KMS-11 (cell line): ENCODE measurements at regions not wholly inside any gene's neighbourhood (a gene's known extent, or its start where the extent isn't known, plus 50 kb on each side); places are given as distances from the start of the nearest gene placed in this dataset.

Experiments used
- H2AFZ ChIP-seq: fragments of 200-600 bp; sonication (generic); 2 replicates; pipeline ENCODE4 v1.6.1; 2016; ENCODE audit warnings: antibody characterized with exemption, mixed run types, low read depth
- H3K27ac ChIP-seq: fragments of 200-600 bp; sonication (generic); 2 replicates; pipeline ENCODE4 v1.6.1; 2016; ENCODE audit warnings: mild to moderate bottlenecking, mixed run types
- H3K27me3 ChIP-seq: fragments of 200-600 bp; sonication (generic); 2 replicates; pipeline ENCODE4 v1.6.1; 2017; ENCODE audit warnings: mild to moderate bottlenecking, low read depth, mixed run types, moderate library complexity; ENCODE audit not compliant: insufficient read depth
- H3K36me3 ChIP-seq: fragments of 200-600 bp; sonication (generic); 2 replicates; pipeline ENCODE4 v1.6.1; 2017; ENCODE audit warnings: mild to moderate bottlenecking, mixed run types; ENCODE audit not compliant: insufficient read depth
- H3K4me1 ChIP-seq: fragments of 200-600 bp; sonication (generic); 2 replicates; pipeline ENCODE4 v1.6.1; 2016; ENCODE audit warnings: mild to moderate bottlenecking, low read depth, mixed run types; ENCODE audit not compliant: poor library complexity, severe bottlenecking
- H3K4me2 ChIP-seq: fragments of 200-600 bp; sonication (generic); 2 replicates; pipeline ENCODE4 v1.7.0; 2016; ENCODE audit warnings: mild to moderate bottlenecking, mixed run types
- H3K4me3 ChIP-seq: fragments of 200-600 bp; sonication (generic); IDR thresholded peaks from 2 replicates; pipeline ENCODE4 v1.6.1; 2017; ENCODE audit warnings: low read depth, low read length, mixed read lengths; ENCODE audit not compliant: insufficient read depth
- H3K79me2 ChIP-seq: fragments of 200-600 bp; sonication (generic); 2 replicates; pipeline ENCODE4 v1.6.1; 2016; ENCODE audit warnings: low read depth, mixed run types; ENCODE audit not compliant: insufficient read depth
- H3K9ac ChIP-seq: fragments of 200-600 bp; sonication (generic); 2 replicates; pipeline ENCODE4 v1.6.1; 2016; ENCODE audit warnings: mild to moderate bottlenecking, mixed run types
- H4K20me1 ChIP-seq: fragments of 200-600 bp; sonication (generic); 2 replicates; pipeline ENCODE4 v1.6.1; 2016; ENCODE audit warnings: mild to moderate bottlenecking, mixed run types; ENCODE audit not compliant: insufficient read depth
- CTCF ChIP-seq: fragments of 200-600 bp; sonication (generic); conservative IDR thresholded peaks from 2 replicates; pipeline ENCODE4 v1.6.1; 2017; ENCODE audit warnings: low read depth, mild to moderate bottlenecking, antibody characterized with exemption, low read length, moderate library complexity, mixed read lengths

GRCh38 chr18:56296381-56296780 lies 342.0 kb downstream of the TXNL1 start:
- H3K27ac ChIP-seq, result no peak overlapping the region
- H3K27me3 ChIP-seq, result no peaks in the 10 kb centered on the region
- H4K20me1 ChIP-seq, result no peaks in the 10 kb centered on the region
- no peak overlapping the region for H3K4me3 ChIP-seq
- no peak overlapping the region for H3K9ac ChIP-seq
- no peaks in the 10 kb centered on the region for H3K36me3 ChIP-seq
- peaks cover 35% of the 10 kb centered on the region for H3K4me1 ChIP-seq
- no peak for TF ChIP-seq CTCF
- H2AFZ ChIP-seq, result no peak overlapping the region
- H3K4me2 ChIP-seq, result peak overlapping the region; percentile 38; the same call in 1 of the 2 replicates
- H3K79me2 ChIP-seq, result no peaks in the 10 kb centered on the region

GRCh38 chr18:56294484-56295183 lies 343.8 kb downstream of the TXNL1 start:
- Histone ChIP-seq H3K27ac (no peak overlapping the region), H3K36me3 (no peaks in the 10 kb centered on the region), H3K9ac (no peak overlapping the region), H3K4me1 (peaks cover 25% of the 10 kb centered on the region), H4K20me1 (no peaks in the 10 kb centered on the region), H3K79me2 (no peaks in the 10 kb centered on the region), H3K4me3 (no peak overlapping the region), H3K27me3 (no peaks in the 10 kb centered on the region), H2AFZ (no peak overlapping the region), H3K4me2 (no peak overlapping the region)
- no peak for TF ChIP-seq CTCF

GRCh38 chr18:56291294-56291693 lies 347.1 kb downstream of the TXNL1 start:
- Histone ChIP-seq H3K4me2 (no peak overlapping the region), H3K27me3 (no peaks in the 10 kb centered on the region), H3K4me1 (peaks cover 2% of the 10 kb centered on the region), H3K9ac (no peak overlapping the region), H3K27ac (no peak overlapping the region), H2AFZ (no peak overlapping the region), H4K20me1 (no peaks in the 10 kb centered on the region), H3K36me3 (no peaks in the 10 kb centered on the region), H3K4me3 (no peak overlapping the region), H3K79me2 (no peaks in the 10 kb centered on the region)
- no peak for TF ChIP-seq CTCF

- no peak for TF ChIP-seq CTCF
Measured at GRCh38 chr18:56289381-56289780, 349.0 kb downstream of the TXNL1 start.

More at GRCh38 chr18:56289381-56289780, 349.0 kb downstream of the TXNL1 start:
- H3K36me3 ChIP-seq, result no peaks in the 10 kb centered on the region
- H3K4me3 ChIP-seq, result no peak overlapping the region
- no peak overlapping the region for H3K9ac ChIP-seq
- H4K20me1 ChIP-seq, result no peaks in the 10 kb centered on the region
- H3K4me1 ChIP-seq, result no peaks in the 10 kb centered on the region
- no peaks in the 10 kb centered on the region for H3K27me3 ChIP-seq
- H2AFZ ChIP-seq, result no peak overlapping the region
- H3K4me2 ChIP-seq, result no peak overlapping the region
- no peaks in the 10 kb centered on the region for H3K79me2 ChIP-seq
- no peak overlapping the region for H3K27ac ChIP-seq
